ENCODE measurements at regions not wholly inside any gene's neighbourhood (a gene's known extent, or its start where the extent isn't known, plus 50 kb on each side); places are given as distances from the start of the nearest gene placed in this dataset.
"Not testable (repeated sequence)": the region's sequence is repeated elsewhere in the genome, so short reads cannot be mapped to it uniquely, and the experiment has no call there.

DNA sequence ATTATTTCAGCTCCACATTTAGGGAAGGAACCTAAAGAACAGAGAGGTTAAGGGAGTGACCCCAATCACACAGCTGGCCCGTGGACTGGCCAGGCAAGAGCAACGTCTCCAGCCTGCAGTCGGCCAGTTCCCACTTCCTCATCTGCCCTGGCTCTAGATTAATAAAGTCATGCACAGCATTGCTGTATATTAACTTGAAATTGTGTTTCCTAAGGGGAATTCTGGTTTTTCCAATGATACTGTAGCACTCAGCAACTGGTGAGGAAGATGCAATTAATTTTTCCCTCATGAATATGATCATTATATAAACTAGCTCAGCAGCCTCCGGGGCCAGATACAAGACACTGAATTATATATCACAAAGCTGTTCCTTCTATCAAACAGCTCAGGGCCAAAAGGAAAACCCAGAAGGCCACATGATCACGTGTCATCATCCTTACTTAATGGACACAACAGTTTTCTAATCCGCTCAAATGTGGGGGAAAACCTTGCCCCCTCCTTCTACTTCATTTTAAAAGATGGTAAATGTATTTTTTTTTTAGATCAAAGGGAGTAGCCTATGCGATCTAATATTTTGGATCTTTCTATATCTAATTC lies 295.3 kb upstream of the PRKCQ start:
- no peak for DNase-seq (ENCODE audit: low read depth)

- no peak for DNase-seq (ENCODE audit: low read depth)
Measured at GRCh38 chr10:6871128-6871527, 291.1 kb upstream of the PRKCQ start.

DNA sequence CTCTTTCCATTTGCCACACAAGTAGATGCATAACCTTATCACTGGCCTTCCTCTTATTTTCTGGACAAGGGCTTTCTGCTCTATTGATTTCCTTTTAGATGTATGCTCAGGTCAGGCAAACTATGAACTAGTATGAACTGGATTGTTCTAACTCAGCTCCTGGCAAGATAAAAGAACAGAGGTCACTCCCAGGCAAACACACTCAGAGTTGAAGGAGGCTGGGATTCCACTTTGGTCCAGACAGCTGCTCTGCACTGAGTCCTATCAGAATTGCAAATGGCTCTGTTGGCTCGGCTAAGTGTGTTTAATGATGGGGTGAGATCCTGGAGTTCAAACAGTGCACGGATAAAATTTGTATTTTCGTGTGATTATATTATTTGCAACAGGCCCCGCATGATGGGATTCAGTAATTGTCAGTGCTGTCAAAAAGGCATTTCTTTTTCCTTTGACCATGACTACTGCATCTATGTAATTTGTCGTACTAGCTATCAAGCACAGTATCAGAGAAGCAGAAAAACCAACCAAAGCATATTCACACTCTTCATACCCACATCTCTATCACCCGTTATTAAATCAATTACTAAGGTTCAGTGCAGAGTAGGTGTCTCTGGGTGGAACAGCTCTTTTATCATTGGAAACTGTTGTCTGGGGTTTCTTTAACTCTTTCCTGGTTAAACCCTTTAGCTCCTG lies 288.1 kb upstream of the PRKCQ start:
- DNase-seq (ENCODE audit: low read depth), result no peak

DNA sequence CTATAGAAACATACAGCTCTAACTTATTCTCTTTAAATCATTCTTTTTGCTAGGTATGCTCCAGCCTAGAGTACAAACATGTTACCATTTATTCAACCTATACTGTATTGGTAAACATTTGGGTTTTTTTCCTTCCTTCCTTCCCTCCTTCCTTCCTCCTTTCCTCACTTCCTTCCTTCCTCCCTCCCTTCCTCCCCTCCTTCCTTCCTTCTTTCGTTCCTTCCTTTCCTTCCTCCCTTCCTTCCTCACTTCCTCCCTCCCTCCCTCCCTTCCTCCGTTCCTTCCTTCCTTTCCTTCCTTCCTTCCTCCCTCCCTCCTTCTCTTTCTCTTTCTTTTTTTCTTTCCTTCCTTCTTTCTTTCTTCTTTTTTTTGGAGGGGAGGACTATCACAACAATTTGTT lies 286.7 kb upstream of the PRKCQ start:
- DNase-seq (ENCODE audit: low read depth), result no peak

GRCh38 chr10:6864142-6864541 lies 284.1 kb upstream of the PRKCQ start:
- DNase-seq (ENCODE audit: low read depth), result no peak

DNA sequence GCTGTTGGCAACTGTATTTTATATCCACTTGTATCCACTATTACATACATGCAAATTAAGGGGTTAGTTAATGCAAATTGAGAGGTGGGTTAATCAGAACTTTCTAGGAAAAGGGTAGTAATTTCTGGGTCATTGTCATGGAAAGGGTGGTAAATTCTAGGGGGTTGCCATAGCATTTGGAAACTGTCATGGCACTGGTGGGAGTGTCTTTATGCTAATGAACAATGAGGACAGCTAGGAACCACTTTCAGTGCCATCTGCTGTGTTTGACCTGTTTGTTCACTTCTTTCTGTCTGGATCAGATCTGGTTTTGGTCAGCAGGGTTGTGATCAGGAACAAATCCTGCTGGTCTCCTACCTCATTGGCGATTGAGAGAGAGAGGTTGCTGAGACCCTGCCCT lies 283.3 kb upstream of the PRKCQ start:
- no peak for DNase-seq (ENCODE audit: low read depth)

- no peak for DNase-seq (ENCODE audit: low read depth)
Measured at GRCh38 chr10:6850452-6850851, 270.4 kb upstream of the PRKCQ start.

DNA sequence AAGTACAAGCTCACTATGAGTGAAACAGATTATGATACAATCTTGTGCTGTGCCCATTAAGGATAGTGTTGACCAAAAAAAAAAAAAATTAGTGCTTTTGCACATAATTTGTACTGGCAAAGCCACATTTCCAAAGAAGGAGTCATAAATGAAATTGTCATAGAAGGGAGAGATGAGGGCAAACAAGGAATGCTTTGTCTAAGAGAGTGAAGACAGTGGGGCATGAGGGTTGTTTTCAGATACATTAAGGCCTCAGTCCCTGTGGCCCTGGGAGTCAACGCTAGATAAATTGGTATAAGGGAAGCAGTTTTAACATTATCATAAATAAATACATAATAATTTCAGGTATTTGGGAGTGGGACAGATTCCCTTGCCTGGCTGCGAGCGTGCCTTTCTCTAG lies 267.5 kb upstream of the PRKCQ start:
- no peak for DNase-seq (ENCODE audit: low read depth)

DNA sequence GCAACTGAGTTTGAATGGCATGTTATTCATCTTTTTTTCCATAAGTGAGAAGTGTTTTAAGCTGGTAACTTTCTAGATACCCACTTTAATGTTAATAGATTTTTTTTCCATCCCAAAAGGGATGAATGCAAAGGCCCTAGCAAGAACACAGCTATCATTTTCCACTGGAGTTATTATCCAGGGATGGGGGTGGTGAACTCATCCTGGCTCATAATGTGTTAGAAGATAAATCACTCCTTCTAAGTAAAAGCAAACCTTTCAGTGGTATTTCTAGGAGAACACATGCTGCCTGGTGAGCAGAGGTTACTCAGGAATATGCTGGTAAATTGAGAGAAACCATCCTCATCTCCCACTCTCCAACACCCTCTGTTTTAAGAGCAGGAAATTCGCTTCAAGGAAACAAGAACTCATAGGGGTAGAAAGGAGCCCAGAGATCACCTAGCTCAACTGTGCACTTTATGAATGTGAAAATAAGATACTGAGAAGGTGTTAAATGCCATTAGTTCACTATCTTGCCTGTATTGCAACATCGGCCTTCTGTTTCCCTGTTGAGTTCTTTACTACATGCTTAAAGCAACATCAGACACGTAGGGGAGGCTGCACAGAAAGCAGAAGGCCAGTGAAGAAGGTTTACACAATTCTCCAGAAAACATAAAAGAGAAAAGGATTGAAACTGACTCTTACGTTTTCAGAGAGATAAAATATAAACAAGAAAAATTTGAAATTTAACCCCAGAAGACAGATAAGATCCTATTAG lies 264.0 kb upstream of the PRKCQ start:
- DNase-seq (ENCODE audit: low read depth), result no peak

DNA sequence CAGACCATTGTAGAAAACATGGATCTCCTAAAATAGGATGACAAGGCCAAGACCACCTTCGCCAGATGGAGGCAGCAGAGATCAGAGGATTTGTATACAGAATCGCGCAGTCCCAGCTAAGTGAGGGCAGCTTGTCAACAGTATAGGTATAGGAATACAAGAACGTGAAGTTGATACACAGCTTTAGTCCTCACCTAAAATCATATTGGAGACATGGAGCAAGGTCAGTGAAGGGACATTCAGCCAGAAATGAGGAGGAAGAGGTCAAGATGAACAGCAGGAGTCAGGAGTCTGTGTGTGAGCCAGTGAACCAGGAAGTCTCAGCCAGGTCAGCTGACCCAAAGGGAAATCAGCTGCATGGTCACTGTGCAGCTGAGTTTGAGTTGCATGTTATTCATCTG lies 263.4 kb upstream of the PRKCQ start:
- DNase-seq (ENCODE audit: low read depth), result no peak

DNA sequence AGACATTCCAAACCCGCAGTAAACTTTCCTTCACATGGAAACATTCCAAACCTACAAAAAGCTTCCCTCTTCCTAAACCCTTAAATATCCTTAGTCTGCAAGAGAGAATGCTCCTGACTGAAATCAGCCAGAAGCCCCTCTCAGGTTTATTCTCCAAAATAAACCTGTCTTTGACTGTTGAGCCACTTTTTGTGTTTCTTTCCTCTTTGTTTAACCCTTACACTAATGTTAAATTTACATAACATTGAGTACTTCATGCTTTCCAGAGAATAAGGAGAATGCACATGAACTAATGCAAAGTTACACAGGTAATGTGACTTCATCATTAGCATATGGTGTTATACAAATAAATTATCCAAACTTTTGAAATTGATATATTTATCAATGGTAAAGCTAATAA lies 262.6 kb upstream of the PRKCQ start:
- no peak for DNase-seq (ENCODE audit: low read depth)

- DNase-seq (ENCODE audit: low read depth), result no peak
Measured at GRCh38 chr10:6841761-6842160, 261.7 kb upstream of the PRKCQ start.

DNA sequence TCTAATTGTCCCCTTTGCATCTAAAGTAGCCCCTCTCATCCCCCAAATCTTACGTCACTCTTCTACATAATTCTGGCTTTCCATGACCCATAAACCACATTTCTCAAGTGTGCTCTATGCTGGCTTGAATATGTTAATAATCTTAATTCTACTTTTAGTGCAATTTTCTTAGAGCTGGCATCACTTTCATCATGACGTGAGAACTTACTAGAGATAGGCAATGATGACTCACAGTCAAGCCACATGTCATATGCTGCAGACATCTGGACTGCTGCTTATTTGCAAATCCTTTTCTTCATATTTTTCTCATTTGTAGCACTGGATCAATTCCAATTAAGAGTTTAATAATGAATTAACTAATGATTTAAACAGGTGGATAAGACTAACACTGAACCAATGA lies 260.7 kb upstream of the PRKCQ start:
- DNase-seq (ENCODE audit: low read depth), result no peak

GRCh38 chr10:6840201-6840691 lies 260.2 kb upstream of the PRKCQ start:
- peak; percentile 1 for DNase-seq (ENCODE audit: low read depth)

DNA sequence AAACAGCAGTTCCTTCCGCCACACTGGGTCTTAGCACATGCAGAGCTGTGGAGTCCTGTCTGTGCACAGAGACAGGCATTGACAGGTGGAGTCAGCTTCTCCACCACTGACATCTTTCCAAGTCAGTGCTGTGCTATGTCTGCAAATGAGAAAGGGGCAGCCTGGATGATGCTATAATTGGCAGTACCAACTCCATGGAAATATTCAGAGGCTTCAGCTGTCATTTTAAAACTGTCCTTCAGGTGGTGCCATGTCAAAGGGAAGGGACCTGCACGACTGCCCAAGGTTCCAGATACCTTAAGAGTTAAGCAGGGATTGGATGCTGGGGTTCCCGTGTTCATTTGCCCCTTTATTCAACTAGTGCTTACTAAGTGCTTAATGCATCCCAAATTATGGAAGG lies 258.0 kb upstream of the PRKCQ start:
- no peak for DNase-seq (ENCODE audit: low read depth)

GRCh38 chr10:6833458-6834011 lies 253.5 kb upstream of the PRKCQ start:
- no peak for DNase-seq (ENCODE audit: low read depth)

GRCh38 chr10:6830981-6831380 lies 250.9 kb upstream of the PRKCQ start:
- DNase-seq (ENCODE audit: low read depth), result not testable (repeated sequence)

GRCh38 chr10:6824793-6825192 lies 244.7 kb upstream of the PRKCQ start:
- DNase-seq (ENCODE audit: low read depth), result not testable (repeated sequence)

- DNase-seq (ENCODE audit: low read depth), result no peak
Measured at GRCh38 chr10:6823770-6824169, 243.7 kb upstream of the PRKCQ start.

DNA sequence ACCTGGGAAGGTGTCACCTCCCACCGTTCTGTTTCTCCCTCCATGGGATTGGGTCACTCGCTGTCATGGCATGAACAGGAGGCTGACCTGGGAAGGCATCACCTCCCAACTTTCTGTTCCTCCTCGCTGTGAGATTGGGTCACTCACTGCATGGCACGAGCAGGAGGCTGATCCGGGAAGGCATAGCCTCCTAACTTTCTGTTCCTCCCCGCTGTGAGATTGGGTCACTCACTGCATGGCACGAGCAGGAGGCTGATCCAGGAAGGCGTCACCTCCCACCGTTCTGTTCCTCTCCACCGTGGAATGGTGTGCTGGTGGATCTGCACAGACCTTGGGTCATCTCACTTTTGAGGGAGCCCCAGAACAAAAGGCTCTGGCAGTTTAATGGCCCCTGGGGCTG lies 239.2 kb upstream of the PRKCQ start:
- DNase-seq (ENCODE audit: low read depth), result no peak

GRCh38 chr10:6817770-6818169 lies 237.7 kb upstream of the PRKCQ start:
- DNase-seq (ENCODE audit: low read depth), result no peak

GRCh38 chr10:6815346-6815745 lies 235.3 kb upstream of the PRKCQ start:
- DNase-seq (ENCODE audit: low read depth), result no peak

DNA sequence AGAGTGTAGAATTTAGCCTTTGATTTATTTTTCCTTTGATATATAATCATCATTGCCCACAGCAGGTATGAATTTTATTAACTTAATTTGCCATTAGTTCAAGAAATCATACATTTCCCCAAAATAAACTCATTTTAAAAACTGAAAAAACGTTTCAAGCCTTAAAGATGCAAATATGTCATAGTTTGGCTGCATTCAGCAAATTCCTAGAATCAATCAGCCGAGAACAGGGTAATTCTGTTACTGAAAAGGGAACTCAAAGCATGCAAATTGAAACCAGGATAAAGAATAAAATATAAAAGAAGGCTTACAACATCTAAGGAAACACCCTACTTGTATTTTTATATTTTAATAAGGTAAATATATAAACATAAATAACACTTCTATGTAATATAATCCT lies 233.8 kb upstream of the PRKCQ start:
- DNase-seq (ENCODE audit: low read depth), result no peak

All from iris pigment epithelial cell (primary cell).